ENCODE measurements at regions not wholly inside any gene's neighbourhood (a gene's known extent, or its start where the extent isn't known, plus 50 kb on each side); places are given as distances from the start of the nearest gene placed in this dataset.

GRCh38 chr10:92747066-92747465, 57.3 kb downstream of the HHEX start:
- Mint-ChIP-seq H3K9me3 (no peaks in the 10 kb centered on the region), H3K4me1 (ENCODE audit: low read depth) (peaks cover 15% of the 10 kb centered on the region), H3K36me3 (ENCODE audit: low read depth) (no peaks in the 10 kb centered on the region), H3K27ac (no peak overlapping the region), H3K27me3 (peaks cover 4% of the 10 kb centered on the region), H3K4me3 (no peak overlapping the region)

- Mint-ChIP-seq H3K4me1 (ENCODE audit: low read depth) (peaks cover 9% of the 10 kb centered on the region), H3K9me3 (no peaks in the 10 kb centered on the region), H3K27me3 (peaks cover 4% of the 10 kb centered on the region), H3K4me3 (no peak overlapping the region), H3K27ac (no peak overlapping the region), H3K36me3 (ENCODE audit: low read depth) (no peaks in the 10 kb centered on the region)
Measured at GRCh38 chr10:92747600-92747999, 57.8 kb downstream of the HHEX start.

GRCh38 chr10:92750791-92751533, 61.2 kb downstream of the HHEX start:
- Mint-ChIP-seq H3K4me3 (no peak overlapping the region), H3K9me3 (no peaks in the 10 kb centered on the region), H3K27ac (no peak overlapping the region), H3K36me3 (ENCODE audit: low read depth) (no peaks in the 10 kb centered on the region), H3K27me3 (peaks cover 4% of the 10 kb centered on the region), H3K4me1 (ENCODE audit: low read depth) (peaks cover 9% of the 10 kb centered on the region)

GRCh38 chr10:92751534-92751811, 61.7 kb downstream of the HHEX start:
- H3K9me3 Mint-ChIP-seq: no peaks in the 10 kb centered on the region
- H3K27ac Mint-ChIP-seq: no peak overlapping the region
- no peak overlapping the region for H3K4me3 Mint-ChIP-seq
- H3K27me3 Mint-ChIP-seq: peaks cover 4% of the 10 kb centered on the region
- H3K4me1 Mint-ChIP-seq (ENCODE audit: low read depth): peaks cover 14% of the 10 kb centered on the region
- H3K36me3 Mint-ChIP-seq (ENCODE audit: low read depth): no peaks in the 10 kb centered on the region

GRCh38 chr10:92751827-92752226, 62.1 kb downstream of the HHEX start:
- H3K9me3 Mint-ChIP-seq: no peaks in the 10 kb centered on the region
- H3K27me3 Mint-ChIP-seq: peaks cover 4% of the 10 kb centered on the region
- H3K27ac Mint-ChIP-seq: no peak overlapping the region
- H3K36me3 Mint-ChIP-seq (ENCODE audit: low read depth): no peaks in the 10 kb centered on the region
- H3K4me3 Mint-ChIP-seq: no peak overlapping the region
- H3K4me1 Mint-ChIP-seq (ENCODE audit: low read depth): peaks cover 17% of the 10 kb centered on the region

- H3K27ac Mint-ChIP-seq: peak overlapping the region; percentile 8
- H3K4me1 Mint-ChIP-seq (ENCODE audit: low read depth): peaks cover 32% of the 10 kb centered on the region
- H3K27me3 Mint-ChIP-seq: peaks cover 4% of the 10 kb centered on the region
- no peak overlapping the region for H3K4me3 Mint-ChIP-seq
- no peaks in the 10 kb centered on the region for H3K36me3 Mint-ChIP-seq (ENCODE audit: low read depth)
- H3K9me3 Mint-ChIP-seq: no peaks in the 10 kb centered on the region
Measured at GRCh38 chr10:92753865-92754264, 64.1 kb downstream of the HHEX start.

- peaks cover 32% of the 10 kb centered on the region for H3K4me1 Mint-ChIP-seq (ENCODE audit: low read depth)
- H3K4me3 Mint-ChIP-seq: no peak overlapping the region
Measured at GRCh38 chr10:92755725-92756124, 66.0 kb downstream of the HHEX start.

GRCh38 chr10:92756201-92757065, 66.7 kb downstream of the HHEX start:
- Mint-ChIP-seq H3K27me3 (no peaks in the 10 kb centered on the region), H3K4me3 (no peak overlapping the region), H3K4me1 (ENCODE audit: low read depth) (peaks cover 32% of the 10 kb centered on the region), H3K27ac (peak overlapping the region; percentile 63), H3K9me3 (no peaks in the 10 kb centered on the region), H3K36me3 (ENCODE audit: low read depth) (no peaks in the 10 kb centered on the region)

More at GRCh38 chr10:92755725-92756124, 66.0 kb downstream of the HHEX start:
- no peaks in the 10 kb centered on the region for H3K9me3 Mint-ChIP-seq
- H3K27ac Mint-ChIP-seq: peak overlapping the region; percentile 36
- H3K36me3 Mint-ChIP-seq (ENCODE audit: low read depth): no peaks in the 10 kb centered on the region
- peaks cover 2% of the 10 kb centered on the region for H3K27me3 Mint-ChIP-seq

- peaks cover 32% of the 10 kb centered on the region for H3K4me1 Mint-ChIP-seq (ENCODE audit: low read depth)
- no peaks in the 10 kb centered on the region for H3K9me3 Mint-ChIP-seq
- H3K36me3 Mint-ChIP-seq (ENCODE audit: low read depth): no peaks in the 10 kb centered on the region
- H3K27me3 Mint-ChIP-seq: no peaks in the 10 kb centered on the region
- H3K4me3 Mint-ChIP-seq: peak overlapping the region; percentile 15
- peak overlapping the region; percentile 63 for H3K27ac Mint-ChIP-seq
Measured at GRCh38 chr10:92757066-92757710, 67.4 kb downstream of the HHEX start.

GRCh38 chr10:92757711-92758104, 68.0 kb downstream of the HHEX start:
- H3K4me1 Mint-ChIP-seq (ENCODE audit: low read depth): peaks cover 32% of the 10 kb centered on the region
- H3K4me3 Mint-ChIP-seq: no peak overlapping the region
- no peak overlapping the region for H3K27ac Mint-ChIP-seq
- H3K36me3 Mint-ChIP-seq (ENCODE audit: low read depth): no peaks in the 10 kb centered on the region
- no peaks in the 10 kb centered on the region for H3K9me3 Mint-ChIP-seq
- H3K27me3 Mint-ChIP-seq: no peaks in the 10 kb centered on the region

GRCh38 chr10:92758594-92758993, 68.8 kb downstream of the HHEX start:
- Mint-ChIP-seq H3K27ac (no peak overlapping the region), H3K27me3 (no peaks in the 10 kb centered on the region), H3K4me3 (no peak overlapping the region), H3K4me1 (ENCODE audit: low read depth) (peaks cover 32% of the 10 kb centered on the region), H3K9me3 (no peaks in the 10 kb centered on the region), H3K36me3 (ENCODE audit: low read depth) (no peaks in the 10 kb centered on the region)

- Mint-ChIP-seq H3K36me3 (ENCODE audit: low read depth) (no peaks in the 10 kb centered on the region), H3K27me3 (peaks cover 5% of the 10 kb centered on the region), H3K27ac (no peak overlapping the region), H3K4me1 (ENCODE audit: low read depth) (peaks cover 25% of the 10 kb centered on the region), H3K4me3 (no peak overlapping the region), H3K9me3 (no peaks in the 10 kb centered on the region)
Measured at GRCh38 chr10:92760609-92761008, 70.9 kb downstream of the HHEX start.

GRCh38 chr10:92761571-92761970, 71.8 kb downstream of the HHEX start:
- Mint-ChIP-seq H3K4me3 (no peak overlapping the region), H3K36me3 (ENCODE audit: low read depth) (no peaks in the 10 kb centered on the region), H3K4me1 (ENCODE audit: low read depth) (peaks cover 17% of the 10 kb centered on the region), H3K27me3 (peaks cover 5% of the 10 kb centered on the region), H3K9me3 (no peaks in the 10 kb centered on the region), H3K27ac (no peak overlapping the region)

GRCh38 chr10:92763634-92764155, 73.9 kb downstream of the HHEX start:
- Mint-ChIP-seq H3K36me3 (ENCODE audit: low read depth) (no peaks in the 10 kb centered on the region), H3K27ac (no peak overlapping the region), H3K27me3 (peaks cover 10% of the 10 kb centered on the region), H3K4me1 (ENCODE audit: low read depth) (no peaks in the 10 kb centered on the region), H3K9me3 (peaks cover 14% of the 10 kb centered on the region), H3K4me3 (no peak overlapping the region)

- Mint-ChIP-seq H3K9me3 (peaks cover 14% of the 10 kb centered on the region), H3K4me1 (ENCODE audit: low read depth) (no peaks in the 10 kb centered on the region), H3K27ac (no peak overlapping the region), H3K4me3 (no peak overlapping the region), H3K36me3 (ENCODE audit: low read depth) (no peaks in the 10 kb centered on the region), H3K27me3 (peaks cover 18% of the 10 kb centered on the region)
Measured at GRCh38 chr10:92766451-92766850, 76.7 kb downstream of the HHEX start.
